ENCODE measurements at regions not wholly inside any gene's neighbourhood (a gene's known extent, or its start where the extent isn't known, plus 50 kb on each side); places are given as distances from the start of the nearest gene placed in this dataset.
A peak's percentile ranks its signal among the peaks of the same experiment; 100 is the strongest.

DNA sequence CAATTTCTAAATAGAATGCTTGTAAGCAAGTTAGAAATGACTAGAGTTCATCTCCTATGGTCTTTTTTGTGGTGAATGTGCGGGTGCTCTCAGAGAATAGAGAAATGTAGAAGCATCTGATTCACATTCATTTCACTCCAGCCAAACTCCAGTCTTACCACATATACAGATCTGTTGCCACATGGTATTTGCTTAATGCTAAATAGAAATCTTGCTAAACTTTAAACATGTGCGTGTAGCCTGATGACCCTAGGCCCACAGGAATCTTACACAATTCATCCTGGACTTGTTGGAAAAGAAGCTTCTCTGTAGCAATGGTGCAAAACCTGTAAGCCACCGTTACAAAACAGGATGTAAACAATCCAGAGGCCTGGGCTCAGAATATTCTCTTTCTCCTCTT lies 135.2 kb downstream of the PCSK1 start:
- TF ChIP-seq, protein P1, sequence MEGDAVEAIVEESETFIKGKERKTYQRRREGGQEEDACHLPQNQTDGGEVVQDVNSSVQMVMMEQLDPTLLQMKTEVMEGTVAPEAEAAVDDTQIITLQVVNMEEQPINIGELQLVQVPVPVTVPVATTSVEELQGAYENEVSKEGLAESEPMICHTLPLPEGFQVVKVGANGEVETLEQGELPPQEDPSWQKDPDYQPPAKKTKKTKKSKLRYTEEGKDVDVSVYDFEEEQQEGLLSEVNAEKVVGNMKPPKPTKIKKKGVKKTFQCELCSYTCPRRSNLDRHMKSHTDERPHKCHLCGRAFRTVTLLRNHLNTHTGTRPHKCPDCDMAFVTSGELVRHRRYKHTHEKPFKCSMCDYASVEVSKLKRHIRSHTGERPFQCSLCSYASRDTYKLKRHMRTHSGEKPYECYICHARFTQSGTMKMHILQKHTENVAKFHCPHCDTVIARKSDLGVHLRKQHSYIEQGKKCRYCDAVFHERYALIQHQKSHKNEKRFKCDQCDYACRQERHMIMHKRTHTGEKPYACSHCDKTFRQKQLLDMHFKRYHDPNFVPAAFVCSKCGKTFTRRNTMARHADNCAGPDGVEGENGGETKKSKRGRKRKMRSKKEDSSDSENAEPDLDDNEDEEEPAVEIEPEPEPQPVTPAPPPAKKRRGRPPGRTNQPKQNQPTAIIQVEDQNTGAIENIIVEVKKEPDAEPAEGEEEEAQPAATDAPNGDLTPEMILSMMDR (IDR thresholded peaks at IDR 0.05), result no peak
- TF ChIP-seq POLR2A (IDR thresholded peaks at IDR 0.05), result no peak
- TF ChIP-seq EP300 (IDR thresholded peaks at IDR 0.05), result peak in 1 of 2 donors; percentile 56

All from tibial nerve (tissue), 4 donors.